ENCODE measurements at regions not wholly inside any gene's neighbourhood (a gene's known extent, or its start where the extent isn't known, plus 50 kb on each side); places are given as distances from the start of the nearest gene placed in this dataset.

DNA sequence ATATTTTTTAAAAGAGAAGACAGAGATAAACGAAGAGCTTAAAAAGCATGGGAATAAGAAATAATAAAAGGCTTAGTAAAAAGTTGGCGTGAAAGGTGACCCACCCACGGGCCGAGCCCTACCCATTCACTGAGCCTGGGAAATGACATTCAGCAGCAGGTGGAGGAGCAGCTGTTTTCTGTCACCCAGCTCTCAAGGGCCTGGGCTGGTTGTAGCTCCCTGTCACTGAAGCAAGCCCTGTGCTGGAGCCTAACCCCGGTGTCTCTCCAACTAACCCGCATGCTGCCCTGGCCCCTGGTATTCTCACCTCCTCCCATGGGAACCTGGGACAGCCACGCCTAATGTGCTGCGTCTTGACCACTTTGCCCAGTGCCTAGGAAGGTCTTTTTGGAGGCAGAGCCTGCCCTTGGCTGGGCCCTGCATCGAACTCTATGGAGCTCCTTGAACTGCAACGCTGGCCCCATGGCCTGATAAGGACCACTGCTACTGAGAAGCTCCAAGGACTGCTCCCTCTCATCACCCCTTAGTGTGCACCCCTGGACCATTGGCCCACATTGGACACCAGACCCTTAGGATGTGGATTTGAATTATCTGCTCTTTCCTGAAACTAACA lies 68.8 kb upstream of the IYD start:
- intact Hi-C loops (cut with micrococcal nuclease), result no loop called here
- peaks cover 11% of the 10 kb centered on the region for H3K27me3 Mint-ChIP-seq
- TF ChIP-seq, protein P1, sequence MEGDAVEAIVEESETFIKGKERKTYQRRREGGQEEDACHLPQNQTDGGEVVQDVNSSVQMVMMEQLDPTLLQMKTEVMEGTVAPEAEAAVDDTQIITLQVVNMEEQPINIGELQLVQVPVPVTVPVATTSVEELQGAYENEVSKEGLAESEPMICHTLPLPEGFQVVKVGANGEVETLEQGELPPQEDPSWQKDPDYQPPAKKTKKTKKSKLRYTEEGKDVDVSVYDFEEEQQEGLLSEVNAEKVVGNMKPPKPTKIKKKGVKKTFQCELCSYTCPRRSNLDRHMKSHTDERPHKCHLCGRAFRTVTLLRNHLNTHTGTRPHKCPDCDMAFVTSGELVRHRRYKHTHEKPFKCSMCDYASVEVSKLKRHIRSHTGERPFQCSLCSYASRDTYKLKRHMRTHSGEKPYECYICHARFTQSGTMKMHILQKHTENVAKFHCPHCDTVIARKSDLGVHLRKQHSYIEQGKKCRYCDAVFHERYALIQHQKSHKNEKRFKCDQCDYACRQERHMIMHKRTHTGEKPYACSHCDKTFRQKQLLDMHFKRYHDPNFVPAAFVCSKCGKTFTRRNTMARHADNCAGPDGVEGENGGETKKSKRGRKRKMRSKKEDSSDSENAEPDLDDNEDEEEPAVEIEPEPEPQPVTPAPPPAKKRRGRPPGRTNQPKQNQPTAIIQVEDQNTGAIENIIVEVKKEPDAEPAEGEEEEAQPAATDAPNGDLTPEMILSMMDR (IDR thresholded peaks at IDR 0.05), result no peak
- H3K4me3 Mint-ChIP-seq, result no peak overlapping the region
- ChIA-PET POLR2A (no interaction called here), CTCF (interaction anchor here (1.3 to 1.4 kb wide), 2 partner anchors 118 to 219 kb away, joined by 3 read pairs; no protein-coding TSS in a partner anchor)
- DNase-seq (no peak), ATAC-seq (no peak)
- peaks cover 13% of the 10 kb centered on the region for H3K4me1 Mint-ChIP-seq (ENCODE audit: low read depth)
- H3K9me3 Mint-ChIP-seq, result peaks cover 6% of the 10 kb centered on the region
- H3K27ac Mint-ChIP-seq, result no peak overlapping the region
- H3K36me3 Mint-ChIP-seq (ENCODE audit: low read depth), result no peaks in the 10 kb centered on the region

DNA sequence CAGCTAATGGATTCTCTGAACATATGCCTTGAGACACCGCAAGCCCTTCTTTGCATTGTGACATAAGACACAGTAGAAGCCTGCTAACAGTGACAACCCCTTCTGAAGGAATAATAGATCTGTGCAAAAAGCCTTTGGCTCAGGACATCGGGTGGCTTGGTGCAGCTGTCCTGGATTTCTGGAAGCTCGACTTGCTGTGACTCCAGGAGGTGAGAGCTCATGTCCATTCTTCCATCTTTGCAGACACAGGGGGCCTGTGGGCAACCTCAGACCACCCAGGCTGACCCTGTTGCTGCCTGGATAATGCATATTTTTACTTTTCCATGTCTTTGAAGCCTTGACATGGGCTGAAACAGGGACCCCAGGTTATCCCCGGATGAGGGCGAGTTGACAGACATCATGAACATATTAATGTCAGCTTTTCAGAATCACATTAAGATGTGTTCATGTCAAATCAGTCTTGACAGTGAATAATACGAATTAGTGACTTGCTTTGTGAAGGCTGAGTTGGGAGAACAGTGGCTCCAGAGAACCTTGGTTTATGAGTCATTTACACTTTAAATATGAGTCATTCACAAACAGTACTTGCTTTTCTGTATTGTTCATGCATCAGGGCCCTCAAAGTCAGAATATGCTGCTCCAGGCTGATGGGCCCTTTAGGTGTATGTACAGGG lies 66.8 kb upstream of the IYD start:
- peaks cover 12% of the 10 kb centered on the region for H3K27me3 Mint-ChIP-seq

DNA sequence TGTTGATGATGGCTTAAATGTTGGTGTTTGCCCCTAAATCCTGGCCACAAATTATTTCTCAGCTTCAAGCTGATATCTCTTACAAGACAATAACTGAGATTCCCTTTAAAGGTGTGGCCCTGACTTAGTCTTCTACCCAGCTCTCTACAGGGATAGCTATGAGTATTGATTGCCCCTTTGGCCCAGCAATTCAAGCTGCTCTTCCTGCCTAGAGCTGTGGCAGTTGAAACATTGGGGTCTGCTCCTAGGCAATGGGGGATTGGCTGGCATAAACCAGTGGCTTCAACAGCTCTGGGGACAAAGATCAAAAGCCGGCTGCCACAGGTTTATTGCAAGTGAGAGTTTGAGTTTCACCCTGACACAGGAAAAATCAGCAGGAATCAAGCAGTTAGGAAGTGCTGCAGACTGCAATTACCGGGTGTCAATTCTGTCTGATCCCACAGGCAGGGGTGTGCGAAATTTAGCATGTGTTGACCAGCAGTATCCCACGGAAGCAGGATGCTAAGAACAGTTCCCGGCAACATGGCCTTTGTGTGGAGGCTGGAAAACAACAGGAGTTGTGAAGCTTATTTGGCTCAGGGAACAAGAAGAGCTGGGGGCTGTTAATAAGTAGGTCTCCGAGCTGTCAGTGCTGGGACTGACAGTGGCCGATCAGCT lies 66.2 kb upstream of the IYD start:
- POLR2A ChIA-PET, result interaction anchor here (0.9 kb wide), 1 partner anchor 8 kb away, joined by 4 read pairs; no protein-coding TSS in a partner anchor
- Mint-ChIP-seq H3K9me3 (peaks cover 2% of the 10 kb centered on the region), H3K27ac (no peak overlapping the region), H3K36me3 (ENCODE audit: low read depth) (no peaks in the 10 kb centered on the region), H3K27me3 (peaks cover 10% of the 10 kb centered on the region), H3K4me3 (no peak overlapping the region), H3K4me1 (ENCODE audit: low read depth) (peaks cover 13% of the 10 kb centered on the region)
- intact Hi-C loops (cut with micrococcal nuclease), result no loop called here
- TF ChIP-seq, protein P1 (IDR thresholded peaks at IDR 0.05), result no peak
- peak; percentile 48 for ATAC-seq
- CTCF ChIA-PET, result interaction anchor here (1.8 kb wide), 1 partner anchor 93 kb away, joined by 7 read pairs; no protein-coding TSS in a partner anchor
- DNase-seq, result no peak

More for the DNA sequence above, 66.8 kb upstream of the IYD start:
- TF ChIP-seq, protein P1 (IDR thresholded peaks at IDR 0.05), result no peak
- peak; percentile 99 for ATAC-seq
- intact Hi-C loops (cut with micrococcal nuclease), result no loop called here
- H3K36me3 Mint-ChIP-seq (ENCODE audit: low read depth), result no peaks in the 10 kb centered on the region
- ChIA-PET CTCF (interaction anchor here (1.8 kb wide), 1 partner anchor 93 kb away, joined by 7 read pairs; no protein-coding TSS in a partner anchor), POLR2A (interaction anchor here (0.9 kb wide), 1 partner anchor 9 kb away, joined by 4 read pairs; no protein-coding TSS in a partner anchor)
- H3K9me3 Mint-ChIP-seq, result peaks cover 6% of the 10 kb centered on the region
- no peak overlapping the region for H3K4me3 Mint-ChIP-seq
- peak; percentile 31 for DNase-seq
- no peak overlapping the region for H3K27ac Mint-ChIP-seq
- peaks cover 13% of the 10 kb centered on the region for H3K4me1 Mint-ChIP-seq (ENCODE audit: low read depth)

- Mint-ChIP-seq H3K27me3 (peaks cover 10% of the 10 kb centered on the region), H3K36me3 (ENCODE audit: low read depth) (no peaks in the 10 kb centered on the region), H3K4me1 (ENCODE audit: low read depth) (peaks cover 13% of the 10 kb centered on the region), H3K4me3 (no peak overlapping the region), H3K9me3 (no peaks in the 10 kb centered on the region), H3K27ac (no peak overlapping the region)
- intact Hi-C loops (cut with micrococcal nuclease), result no loop called here
- ChIA-PET POLR2A (no interaction called here), CTCF (interaction anchor here (1.8 kb wide), 1 partner anchor 92 kb away, joined by 7 read pairs; no protein-coding TSS in a partner anchor)
- TF ChIP-seq, protein P1 (IDR thresholded peaks at IDR 0.05), result no peak
- no peak for ATAC-seq
- no peak for DNase-seq
Observed at GRCh38 chr6:150303256-150303655, 65.6 kb upstream of the IYD start.
